GM12891 (cell line): ENCODE measurements at regions not wholly inside any gene's neighbourhood (a gene's known extent, or its start where the extent isn't known, plus 50 kb on each side); places are given as distances from the start of the nearest gene placed in this dataset.

Source experiments
- POLR2A ChIP-seq: IDR thresholded peaks from 2 replicates; pipeline ENCODE4 v1.6.1; 2011; ENCODE audit warnings: low read depth, low read length, control low read depth
- POLR2AphosphoS5 ChIP-seq: IDR thresholded peaks from 2 replicates; pipeline ENCODE4 v1.6.1; 2011; ENCODE audit warnings: low read depth, low read length, control low read depth
- TAF1 ChIP-seq: IDR thresholded peaks from 2 replicates; pipeline ENCODE4 v1.6.1; 2011; ENCODE audit warnings: low read depth, low read length, control low read depth

- TF ChIP-seq POLR2AphosphoS5 (no peak), TAF1 (no peak), POLR2A (no peak)
Observed at GRCh38 chr9:96136992-96137670, 164.8 kb downstream of the HSD17B3 start.
